Tibial artery (tissue), 4 donors: ENCODE measurements at regions not wholly inside any gene's neighbourhood (a gene's known extent, or its start where the extent isn't known, plus 50 kb on each side); places are given as distances from the start of the nearest gene placed in this dataset.
"Not testable (repeated sequence)": the region's sequence is repeated elsewhere in the genome, so short reads cannot be mapped to it uniquely, and the experiment has no call there.

ENCODE experiments used
- DNase-seq, 2 donors: peaks; one replicate each; pipeline ENCODE4 v3.0.0-alpha.2; 2019
- H3K27ac ChIP-seq, 2 donors: fragments of 200-600 bp; sonication (generic) in 1 of 2; 1 replicate in 1 of 2; 2 replicates in 1 of 2; pipeline ENCODE4 v1.5.1; 2018 to 2019; ENCODE audit warnings: mild to moderate bottlenecking in 1 of 2
- H3K27me3 ChIP-seq, 2 donors: fragments of 200-600 bp; sonication (generic) in 1 of 2; one replicate each; pipeline versions ENCODE4 v1.5.1 to v1.6.0; 2016 to 2019
- H3K36me3 ChIP-seq, 3 donors: fragments of 200-600 bp; sonication (generic) in 2 of 3; one replicate each; pipeline ENCODE4 v1.5.1; 2016 to 2019; ENCODE audit warnings: mild to moderate bottlenecking in 2 of 3
- H3K4me1 ChIP-seq, 4 donors: fragments of 200-600 bp; sonication (generic) in 2 of 4; 1 replicate in 3 of 4; 2 replicates in 1 of 4; pipeline ENCODE4 v1.5.1; 2016 to 2019
- H3K4me3 ChIP-seq, 2 donors: fragments of 200-600 bp; sonication (generic) in 1 of 2; 1 replicate in 1 of 2; 2 replicates in 1 of 2; pipeline ENCODE4 v1.5.1; 2018 to 2019; ENCODE audit warnings: mild to moderate bottlenecking in 2 of 2
- H3K9me3 ChIP-seq, 3 donors: fragments of 200-600 bp; sonication (generic) in 1 of 3; one replicate each; pipeline ENCODE4 v1.5.1; 2016 to 2019
- intact Hi-C: fragments of 100-400 bp; cut with DNase I; formaldehyde crosslinking; loops from one replicate; pipeline ENCODE4 v1.15.0; 2023; ENCODE audit warnings: low total_unique reads
- TF ChIP-seq, protein P1 (sequence below), 2 experiments: fragments of 200-600 bp in 1 of 2; fragments of 450-650 bp in 1 of 2; IDR thresholded peaks; one replicate each; pipeline ENCODE4 v1.5.1; 2017 to 2019; ENCODE audit warnings: antibody characterized with exemption in 2 of 2, mild to moderate bottlenecking in 1 of 2, moderate library complexity in 1 of 2

DNA sequence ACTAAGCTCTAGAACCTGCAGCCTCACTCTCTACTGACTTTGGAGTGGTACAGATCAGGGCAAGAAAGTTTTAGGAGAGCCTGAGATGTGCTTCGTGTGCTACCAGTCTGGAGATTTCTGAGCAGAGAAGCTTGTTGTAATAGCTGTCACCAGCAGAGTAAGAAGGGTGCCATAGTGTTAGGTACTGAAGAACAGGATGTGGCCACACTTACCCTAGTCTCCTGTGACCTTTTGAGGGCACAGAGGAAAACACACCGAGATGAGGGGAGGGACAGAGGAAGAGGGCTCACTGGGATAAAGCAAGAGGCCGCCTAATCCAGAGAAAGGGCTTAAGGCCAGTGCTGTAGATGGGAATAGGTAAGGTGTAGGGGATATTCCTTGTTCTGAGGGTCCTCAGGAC is 146.2 kb upstream of the MTPN start:
- no peak overlapping the region for H3K4me3 ChIP-seq
- intact Hi-C loops, result no loop called here
- DNase-seq, result no peak

DNA sequence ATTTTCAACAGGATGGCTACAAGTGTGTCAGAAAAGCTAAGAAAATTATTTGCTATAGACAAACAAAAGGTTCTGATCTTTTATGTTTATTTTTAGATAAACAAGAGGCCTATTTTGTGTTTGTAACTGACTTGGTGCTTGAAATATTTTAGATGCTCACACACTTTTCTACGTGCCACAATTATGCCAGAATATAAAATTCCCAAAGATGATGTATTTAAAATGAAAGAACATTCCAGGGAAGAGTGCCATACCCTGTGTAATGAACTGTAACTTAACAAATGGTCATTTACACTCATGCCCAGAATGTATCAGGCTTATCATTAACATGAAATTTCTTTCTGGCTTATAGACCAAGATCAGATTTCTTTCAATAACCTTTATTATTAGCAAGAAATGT is 144.9 kb upstream of the MTPN start:
- H3K36me3 ChIP-seq, result no peaks in the 10 kb centered on the region
- no peaks in the 10 kb centered on the region for H3K9me3 ChIP-seq
- no peak overlapping the region for H3K4me3 ChIP-seq
- TF ChIP-seq, protein P1, sequence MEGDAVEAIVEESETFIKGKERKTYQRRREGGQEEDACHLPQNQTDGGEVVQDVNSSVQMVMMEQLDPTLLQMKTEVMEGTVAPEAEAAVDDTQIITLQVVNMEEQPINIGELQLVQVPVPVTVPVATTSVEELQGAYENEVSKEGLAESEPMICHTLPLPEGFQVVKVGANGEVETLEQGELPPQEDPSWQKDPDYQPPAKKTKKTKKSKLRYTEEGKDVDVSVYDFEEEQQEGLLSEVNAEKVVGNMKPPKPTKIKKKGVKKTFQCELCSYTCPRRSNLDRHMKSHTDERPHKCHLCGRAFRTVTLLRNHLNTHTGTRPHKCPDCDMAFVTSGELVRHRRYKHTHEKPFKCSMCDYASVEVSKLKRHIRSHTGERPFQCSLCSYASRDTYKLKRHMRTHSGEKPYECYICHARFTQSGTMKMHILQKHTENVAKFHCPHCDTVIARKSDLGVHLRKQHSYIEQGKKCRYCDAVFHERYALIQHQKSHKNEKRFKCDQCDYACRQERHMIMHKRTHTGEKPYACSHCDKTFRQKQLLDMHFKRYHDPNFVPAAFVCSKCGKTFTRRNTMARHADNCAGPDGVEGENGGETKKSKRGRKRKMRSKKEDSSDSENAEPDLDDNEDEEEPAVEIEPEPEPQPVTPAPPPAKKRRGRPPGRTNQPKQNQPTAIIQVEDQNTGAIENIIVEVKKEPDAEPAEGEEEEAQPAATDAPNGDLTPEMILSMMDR (IDR thresholded peaks at IDR 0.05), result no peak
- no peak overlapping the region for H3K27ac ChIP-seq
- H3K27me3 ChIP-seq, result peaks cover 0 to 2% of the 10 kb centered on the region in 2 donors
- no peaks in the 10 kb centered on the region for H3K4me1 ChIP-seq
- no peak for DNase-seq
- intact Hi-C loops, result no loop called here

More for the DNA sequence above, 146.2 kb upstream of the MTPN start:
- peaks cover 0 to 2% of the 10 kb centered on the region in 2 donors for H3K27me3 ChIP-seq
- no peaks in the 10 kb centered on the region for H3K4me1 ChIP-seq
- H3K9me3 ChIP-seq, result no peaks in the 10 kb centered on the region
- H3K36me3 ChIP-seq, result no peaks in the 10 kb centered on the region
- no peak overlapping the region for H3K27ac ChIP-seq
- TF ChIP-seq, protein P1 (IDR thresholded peaks at IDR 0.05), result no peak

GRCh38 chr7:136117539-136117938 is 140.4 kb upstream of the MTPN start:
- TF ChIP-seq, protein P1 (IDR thresholded peaks at IDR 0.05), result no peak
- intact Hi-C loops, result no loop called here

GRCh38 chr7:136116186-136116585 is 139.0 kb upstream of the MTPN start:
- Histone ChIP-seq H3K27ac (no peak overlapping the region), H3K9me3 (no peaks in the 10 kb centered on the region), H3K4me1 (no peaks in the 10 kb centered on the region), H3K36me3 (no peaks in the 10 kb centered on the region), H3K27me3 (no peaks in the 10 kb centered on the region), H3K4me3 (no peak overlapping the region)
- intact Hi-C loops, result no loop called here
- DNase-seq, result no peak
- TF ChIP-seq, protein P1 (IDR thresholded peaks at IDR 0.05), result no peak

More at GRCh38 chr7:136117539-136117938, 140.4 kb upstream of the MTPN start:
- Histone ChIP-seq H3K9me3 (no peaks in the 10 kb centered on the region), H3K27me3 (no peaks in the 10 kb centered on the region), H3K27ac (no peak overlapping the region), H3K4me1 (no peaks in the 10 kb centered on the region), H3K4me3 (no peak overlapping the region), H3K36me3 (no peaks in the 10 kb centered on the region)
- DNase-seq, result no peak

DNA sequence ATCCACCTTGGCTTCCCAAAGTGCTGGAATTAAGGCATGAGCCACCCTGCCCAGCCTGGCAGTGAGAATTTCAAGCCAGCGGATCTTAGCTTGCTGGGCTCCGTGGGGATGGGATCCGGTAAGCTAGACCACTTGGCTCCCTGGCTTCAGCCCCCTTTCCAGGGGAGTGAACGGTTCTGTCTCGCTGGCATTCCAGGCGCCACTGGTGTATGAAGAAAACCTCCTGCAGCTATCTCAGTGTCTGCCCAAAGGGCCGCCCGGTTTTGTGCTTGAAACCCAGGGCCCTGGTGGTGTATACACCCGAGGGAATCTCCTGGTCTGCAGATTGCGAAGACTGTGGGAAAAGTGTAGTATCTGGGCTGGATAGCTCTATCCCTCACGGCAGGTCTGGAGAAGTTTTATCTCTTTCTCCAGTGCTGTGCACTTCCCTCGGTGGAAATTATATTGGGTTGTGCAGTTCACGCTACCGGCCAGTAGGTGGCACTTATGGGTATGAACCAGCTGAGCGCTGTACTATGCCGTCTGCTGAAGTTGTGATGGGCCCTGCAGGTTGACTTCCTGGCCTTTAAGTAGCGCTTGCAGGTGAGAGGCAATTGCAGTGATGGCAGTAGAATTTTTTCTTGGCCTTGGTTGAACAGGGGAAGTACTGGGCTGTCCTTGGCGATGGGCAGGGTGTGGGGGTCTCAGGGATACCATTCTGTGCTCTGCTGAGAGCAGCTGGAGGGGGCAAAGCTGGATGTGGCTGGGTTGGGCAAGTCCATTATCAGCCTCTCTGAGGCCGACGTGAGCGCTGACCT is 138.0 kb upstream of the MTPN start:
- H3K27me3 ChIP-seq, result no peaks in the 10 kb centered on the region
- no peaks in the 10 kb centered on the region for H3K36me3 ChIP-seq
- no peak overlapping the region for H3K27ac ChIP-seq
- H3K9me3 ChIP-seq, result peaks cover 0 to 3% (median 0%) of the 10 kb centered on the region in 3 donors
- no peaks in the 10 kb centered on the region for H3K4me1 ChIP-seq
- TF ChIP-seq, protein P1 (IDR thresholded peaks at IDR 0.05), result peak; percentile 19 to 29
- intact Hi-C loops, result no loop called here
- no peak overlapping the region for H3K4me3 ChIP-seq
- no peak for DNase-seq

DNA sequence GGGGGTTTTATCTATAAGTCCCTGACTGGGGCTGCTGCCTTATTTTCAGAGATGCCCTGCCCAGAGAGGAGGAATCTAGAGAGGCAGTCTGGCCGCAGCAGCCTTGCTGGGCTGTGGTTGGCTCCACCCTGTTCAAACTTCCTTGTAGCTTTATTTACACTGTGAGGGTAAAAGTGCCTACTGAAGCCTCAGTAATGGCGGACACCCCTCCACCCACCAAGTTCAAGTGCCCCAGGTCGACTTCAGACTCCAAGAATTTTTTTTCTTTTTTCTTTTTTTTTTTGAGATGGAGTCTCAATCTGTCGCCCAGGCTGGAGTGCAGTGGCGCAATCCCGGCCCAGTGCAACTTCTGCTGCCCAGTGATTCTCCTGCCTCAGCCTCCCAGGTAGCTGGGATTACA is 137.3 kb upstream of the MTPN start:
- H3K27ac ChIP-seq, H3K27me3 ChIP-seq, H3K4me1 ChIP-seq, intact Hi-C loops, DNase-seq, H3K36me3 ChIP-seq, H3K9me3 ChIP-seq, H3K4me3 ChIP-seq: not testable (repeated sequence)

GRCh38 chr7:136109037-136109436 is 131.9 kb upstream of the MTPN start:
- H3K4me1 ChIP-seq, H3K36me3 ChIP-seq, H3K27ac ChIP-seq, H3K27me3 ChIP-seq, intact Hi-C loops, H3K9me3 ChIP-seq, DNase-seq, H3K4me3 ChIP-seq: not testable (repeated sequence)
